ENCODE measurements at regions not wholly inside any gene's neighbourhood (a gene's known extent, or its start where the extent isn't known, plus 50 kb on each side); places are given as distances from the start of the nearest gene placed in this dataset.

- H3K36me3 ChIP-seq (ENCODE audit: insufficient read depth) = no peaks in the 10 kb centered on the region
- Mint-ChIP-seq H3K4me1 (no peaks in the 10 kb centered on the region), H3K27me3 (ENCODE audit: insufficient read depth, low read depth, poor library complexity) (no peaks in the 10 kb centered on the region), H3K9me3 (no peaks in the 10 kb centered on the region), H3K27ac (no peak overlapping the region), H3K4me3 (no peak overlapping the region), H3K36me3 (ENCODE audit: low read depth) (no peaks in the 10 kb centered on the region)
- H3K9me2 ChIP-seq (ENCODE audit: insufficient read depth) = no peaks in the 10 kb centered on the region
- no peaks in the 10 kb centered on the region for H3K4me1 ChIP-seq (ENCODE audit: insufficient read depth)
- H3K79me2 ChIP-seq (replicated peaks; ENCODE audit: insufficient read depth) = no peaks in the 10 kb centered on the region
- H3K4me2 ChIP-seq = no peak overlapping the region
- TF ChIP-seq CREB1 (CRISPR knock-in tag; IDR thresholded peaks at IDR 0.05; ENCODE audit: low read depth) = no peak
- TF ChIP-seq ZNF114 (CRISPR knock-in tag; IDR thresholded peaks at IDR 0.05) = no peak
- TF ChIP-seq EZH2phosphoT487 (IDR thresholded peaks at IDR 0.05; ENCODE audit: unreplicated experiment) = no peak
- TF ChIP-seq, protein P1, sequence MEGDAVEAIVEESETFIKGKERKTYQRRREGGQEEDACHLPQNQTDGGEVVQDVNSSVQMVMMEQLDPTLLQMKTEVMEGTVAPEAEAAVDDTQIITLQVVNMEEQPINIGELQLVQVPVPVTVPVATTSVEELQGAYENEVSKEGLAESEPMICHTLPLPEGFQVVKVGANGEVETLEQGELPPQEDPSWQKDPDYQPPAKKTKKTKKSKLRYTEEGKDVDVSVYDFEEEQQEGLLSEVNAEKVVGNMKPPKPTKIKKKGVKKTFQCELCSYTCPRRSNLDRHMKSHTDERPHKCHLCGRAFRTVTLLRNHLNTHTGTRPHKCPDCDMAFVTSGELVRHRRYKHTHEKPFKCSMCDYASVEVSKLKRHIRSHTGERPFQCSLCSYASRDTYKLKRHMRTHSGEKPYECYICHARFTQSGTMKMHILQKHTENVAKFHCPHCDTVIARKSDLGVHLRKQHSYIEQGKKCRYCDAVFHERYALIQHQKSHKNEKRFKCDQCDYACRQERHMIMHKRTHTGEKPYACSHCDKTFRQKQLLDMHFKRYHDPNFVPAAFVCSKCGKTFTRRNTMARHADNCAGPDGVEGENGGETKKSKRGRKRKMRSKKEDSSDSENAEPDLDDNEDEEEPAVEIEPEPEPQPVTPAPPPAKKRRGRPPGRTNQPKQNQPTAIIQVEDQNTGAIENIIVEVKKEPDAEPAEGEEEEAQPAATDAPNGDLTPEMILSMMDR (conservative IDR thresholded peaks at IDR 0.05; ENCODE audit: low read depth in 2 of 2) = no peak; a peak in 2 of 4 replicates
- TF ChIP-seq, protein P2, sequence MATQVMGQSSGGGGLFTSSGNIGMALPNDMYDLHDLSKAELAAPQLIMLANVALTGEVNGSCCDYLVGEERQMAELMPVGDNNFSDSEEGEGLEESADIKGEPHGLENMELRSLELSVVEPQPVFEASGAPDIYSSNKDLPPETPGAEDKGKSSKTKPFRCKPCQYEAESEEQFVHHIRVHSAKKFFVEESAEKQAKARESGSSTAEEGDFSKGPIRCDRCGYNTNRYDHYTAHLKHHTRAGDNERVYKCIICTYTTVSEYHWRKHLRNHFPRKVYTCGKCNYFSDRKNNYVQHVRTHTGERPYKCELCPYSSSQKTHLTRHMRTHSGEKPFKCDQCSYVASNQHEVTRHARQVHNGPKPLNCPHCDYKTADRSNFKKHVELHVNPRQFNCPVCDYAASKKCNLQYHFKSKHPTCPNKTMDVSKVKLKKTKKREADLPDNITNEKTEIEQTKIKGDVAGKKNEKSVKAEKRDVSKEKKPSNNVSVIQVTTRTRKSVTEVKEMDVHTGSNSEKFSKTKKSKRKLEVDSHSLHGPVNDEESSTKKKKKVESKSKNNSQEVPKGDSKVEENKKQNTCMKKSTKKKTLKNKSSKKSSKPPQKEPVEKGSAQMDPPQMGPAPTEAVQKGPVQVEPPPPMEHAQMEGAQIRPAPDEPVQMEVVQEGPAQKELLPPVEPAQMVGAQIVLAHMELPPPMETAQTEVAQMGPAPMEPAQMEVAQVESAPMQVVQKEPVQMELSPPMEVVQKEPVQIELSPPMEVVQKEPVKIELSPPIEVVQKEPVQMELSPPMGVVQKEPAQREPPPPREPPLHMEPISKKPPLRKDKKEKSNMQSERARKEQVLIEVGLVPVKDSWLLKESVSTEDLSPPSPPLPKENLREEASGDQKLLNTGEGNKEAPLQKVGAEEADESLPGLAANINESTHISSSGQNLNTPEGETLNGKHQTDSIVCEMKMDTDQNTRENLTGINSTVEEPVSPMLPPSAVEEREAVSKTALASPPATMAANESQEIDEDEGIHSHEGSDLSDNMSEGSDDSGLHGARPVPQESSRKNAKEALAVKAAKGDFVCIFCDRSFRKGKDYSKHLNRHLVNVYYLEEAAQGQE (IDR thresholded peaks at IDR 0.05; ENCODE audit: unreplicated experiment) = no peak
- TF ChIP-seq STAT1 (IDR thresholded peaks at IDR 0.05; ENCODE audit: unreplicated experiment) = no peak
- DNase-seq (ENCODE audit: low spot score) = no peak
- no peak for ATAC-seq
- H2AFZ ChIP-seq = no peak overlapping the region
- no peaks in the 10 kb centered on the region for H3F3A ChIP-seq (replicated peaks; ENCODE audit: low read depth)
- H3K27me3 ChIP-seq (ENCODE audit: insufficient read depth) = no peaks in the 10 kb centered on the region
- H3K4me3 ChIP-seq = no peak overlapping the region
- H4K20me1 ChIP-seq (replicated peaks; ENCODE audit: insufficient read depth) = no peaks in the 10 kb centered on the region
- H3K27ac ChIP-seq (ENCODE audit: low read depth) = no peak overlapping the region
These were observed 194.3 kb upstream of the CT83 start for GRCh38 chrX:116657071-116657470.

- no peak for ATAC-seq
- Histone ChIP-seq H2AFZ (no peak overlapping the region), H4K20me1 (replicated peaks; ENCODE audit: insufficient read depth) (no peaks in the 10 kb centered on the region), H3K27ac (ENCODE audit: low read depth) (no peak overlapping the region), H3K36me3 (ENCODE audit: insufficient read depth) (no peaks in the 10 kb centered on the region), H3K79me2 (replicated peaks; ENCODE audit: insufficient read depth) (no peaks in the 10 kb centered on the region), H3K27me3 (ENCODE audit: insufficient read depth) (no peaks in the 10 kb centered on the region), H3F3A (replicated peaks; ENCODE audit: low read depth) (no peaks in the 10 kb centered on the region), H3K9me2 (ENCODE audit: insufficient read depth) (no peaks in the 10 kb centered on the region), H3K4me3 (no peak overlapping the region), H3K4me1 (ENCODE audit: insufficient read depth) (no peaks in the 10 kb centered on the region), H3K4me2 (no peak overlapping the region)
- no peak for DNase-seq (ENCODE audit: low spot score)
- H3K36me3 Mint-ChIP-seq (ENCODE audit: low read depth) = no peaks in the 10 kb centered on the region; the same call in 2 of the 3 replicates
- H3K27me3 Mint-ChIP-seq (ENCODE audit: insufficient read depth, low read depth, poor library complexity) = no peaks in the 10 kb centered on the region
- no peak overlapping the region for H3K4me3 Mint-ChIP-seq
- H3K4me1 Mint-ChIP-seq = no peaks in the 10 kb centered on the region
- H3K9me3 Mint-ChIP-seq = no peaks in the 10 kb centered on the region
- no peak overlapping the region for H3K27ac Mint-ChIP-seq
- TF ChIP-seq JUNB (IDR thresholded peaks at IDR 0.05; ENCODE audit: unreplicated experiment) (no peak), EZH2phosphoT487 (IDR thresholded peaks at IDR 0.05; ENCODE audit: unreplicated experiment) (no peak), ETS1 (IDR thresholded peaks at IDR 0.05) (no peak), NANOG (IDR thresholded peaks at IDR 0.05; ENCODE audit: borderline replicate concordance) (no peak)
- TF ChIP-seq, protein P2 (IDR thresholded peaks at IDR 0.05; ENCODE audit: unreplicated experiment) = no peak
These were observed 165.7 kb upstream of the CT83 start for GRCh38 chrX:116628464-116628863.
